GM23248 (cell line): ENCODE measurements at regions not wholly inside any gene's neighbourhood (a gene's known extent, or its start where the extent isn't known, plus 50 kb on each side); places are given as distances from the start of the nearest gene placed in this dataset.

Source experiments
- DNase-seq: peaks from one replicate; pipeline ENCODE4 v3.0.0-alpha.2; 2015
- H2AFZ ChIP-seq: fragments of 200-600 bp; sonication (generic); 2 replicates; pipeline ENCODE4 v1.6.1; 2016; ENCODE audit warnings: antibody characterized with exemption
- H3F3A ChIP-seq: fragments of 200-600 bp; sonication (generic); 2 replicates; pipeline ENCODE4 v1.6.1; 2016; ENCODE audit warnings: mild to moderate bottlenecking, antibody characterized with exemption, mixed run types; ENCODE audit not compliant: insufficient read depth
- H3K27ac ChIP-seq: fragments of 200-600 bp; sonication (generic); 2 replicates; pipeline ENCODE4 v1.5.1; 2016; ENCODE audit warnings: mild to moderate bottlenecking
- H3K27me3 ChIP-seq: fragments of 200-600 bp; sonication (generic); replicated peaks from 2 replicates; pipeline ENCODE4 v1.6.1; 2016; ENCODE audit warnings: mild to moderate bottlenecking; ENCODE audit not compliant: insufficient read depth
- H3K36me3 ChIP-seq: fragments of 200-600 bp; sonication (generic); 2 replicates; pipeline ENCODE4 v1.6.1; 2016; ENCODE audit warnings: low read depth, mild to moderate bottlenecking
- H3K4me1 ChIP-seq: fragments of 200-600 bp; sonication (generic); 2 replicates; pipeline ENCODE4 v1.6.1; 2016; ENCODE audit warnings: mild to moderate bottlenecking; ENCODE audit not compliant: insufficient read depth
- H3K4me2 ChIP-seq: fragments of 200-600 bp; sonication (generic); one replicate; pipeline ENCODE4 v1.6.1; 2016; ENCODE audit warnings: mild to moderate bottlenecking; ENCODE audit not compliant: unreplicated experiment
- H3K4me3 ChIP-seq: fragments of 200-600 bp; sonication (generic); 2 replicates; pipeline ENCODE4 v1.5.1; 2016; ENCODE audit warnings: mild to moderate bottlenecking
- H3K79me2 ChIP-seq: fragments of 200-600 bp; sonication (generic); 2 replicates; pipeline ENCODE4 v1.6.1; 2016; ENCODE audit warnings: mild to moderate bottlenecking; ENCODE audit not compliant: insufficient read depth
- H3K9ac ChIP-seq: fragments of 200-600 bp; sonication (generic); 2 replicates; pipeline ENCODE4 v1.6.1; 2016; ENCODE audit warnings: mild to moderate bottlenecking
- H3K9me2 ChIP-seq: fragments of 200-600 bp; sonication (generic); 2 replicates; pipeline ENCODE4 v1.6.1; 2016; ENCODE audit warnings: mixed run types, mild to moderate bottlenecking, moderate library complexity; ENCODE audit not compliant: insufficient read depth
- H3K9me3 ChIP-seq: fragments of 200-600 bp; sonication (generic); one replicate; pipeline ENCODE4 v1.6.1; 2017; ENCODE audit warnings: low read depth
- H4K20me1 ChIP-seq: fragments of 200-600 bp; sonication (generic); 2 replicates; pipeline ENCODE4 v1.6.0; 2016; ENCODE audit not compliant: insufficient read depth
- EZH2 ChIP-seq: fragments of 200-600 bp; sonication (generic); IDR thresholded peaks from 2 replicates; pipeline ENCODE4 v1.6.1; 2018; ENCODE audit warnings: antibody characterized with exemption, mild to moderate bottlenecking; ENCODE audit not compliant: insufficient read depth, poor library complexity, severe bottlenecking
- EZH2phosphoT487 ChIP-seq: fragments of 200-600 bp; sonication (generic); IDR thresholded peaks from 2 replicates; pipeline ENCODE4 v1.6.1; 2018; ENCODE audit warnings: antibody characterized with exemption, moderate library complexity, mild to moderate bottlenecking, low read depth; ENCODE audit not compliant: insufficient read depth
- WGBS, 2 experiments: methylation state at CpG; one replicate each; pipeline ENCODE4 v1.1.6; 2015 to 2017; ENCODE audit warnings: low lambda C conversion rate in 2 of 2, low coverage in 1 of 2; ENCODE audit errors: missing lambda C conversion rate in 2 of 2; 5-methylcytosine and 5-hydroxymethylcytosine counted together
- in situ Hi-C: fragments of 300-500 bp; cut with MboI; formaldehyde crosslinking; loops from 2 replicates; pipeline ENCODE4 v1.15.0; 2020

- DNase-seq: no peak
- TF ChIP-seq EZH2: no peak
- no peak for TF ChIP-seq EZH2phosphoT487
- Histone ChIP-seq H3K27ac (no peak overlapping the region), H3K36me3 (no peaks in the 10 kb centered on the region), H3K4me2 (no peak overlapping the region), H3K79me2 (no peaks in the 10 kb centered on the region), H3K9ac (no peak overlapping the region), H2AFZ (no peak overlapping the region), H3K4me3 (no peak overlapping the region), H3K9me3 (no peaks in the 10 kb centered on the region), H3K9me2 (no peaks in the 10 kb centered on the region), H3F3A (no peaks in the 10 kb centered on the region), H3K4me1 (no peaks in the 10 kb centered on the region), H4K20me1 (no peaks in the 10 kb centered on the region), H3K27me3 (no peaks in the 10 kb centered on the region)
- 42 to 49% methylated on average over 6 of the region's 6 CpGs for WGBS, 2 experiments
- in situ Hi-C loops: no loop called here
These were observed 59.1 kb upstream of the NAP1L1 start for GRCh38 chr12:76143343-76144244.

- H3K9ac ChIP-seq: no peak overlapping the region
- H3K4me1 ChIP-seq: no peaks in the 10 kb centered on the region
- H3K36me3 ChIP-seq: no peaks in the 10 kb centered on the region
- 73 to 79% methylated on average over 3 of the region's 3 CpGs for WGBS, 2 experiments
- H3K27me3 ChIP-seq: no peaks in the 10 kb centered on the region
- H3K27ac ChIP-seq: no peak overlapping the region
- no peak for DNase-seq
- TF ChIP-seq EZH2 (no peak), EZH2phosphoT487 (no peak)
- H3K4me2 ChIP-seq: no peak overlapping the region
- H2AFZ ChIP-seq: no peak overlapping the region
- no peaks in the 10 kb centered on the region for H3F3A ChIP-seq
- no peaks in the 10 kb centered on the region for H3K9me2 ChIP-seq
- no peaks in the 10 kb centered on the region for H3K9me3 ChIP-seq
- no peak overlapping the region for H3K4me3 ChIP-seq
- no peaks in the 10 kb centered on the region for H3K79me2 ChIP-seq
- in situ Hi-C loops: no loop called here
- no peaks in the 10 kb centered on the region for H4K20me1 ChIP-seq
These were observed 57.8 kb upstream of the NAP1L1 start for GRCh38 chr12:76142305-76142704.

GRCh38 chr12:76138656-76139055 lies 54.2 kb upstream of the NAP1L1 start:
- H3K79me2 ChIP-seq: no peaks in the 10 kb centered on the region
- no peaks in the 10 kb centered on the region for H3F3A ChIP-seq
- DNase-seq: no peak
- no peaks in the 10 kb centered on the region for H4K20me1 ChIP-seq
- no peaks in the 10 kb centered on the region for H3K36me3 ChIP-seq
- H3K27me3 ChIP-seq: no peaks in the 10 kb centered on the region
- H2AFZ ChIP-seq: no peak overlapping the region
- no peaks in the 10 kb centered on the region for H3K9me2 ChIP-seq
- in situ Hi-C loops: no loop called here
- TF ChIP-seq EZH2phosphoT487 (no peak), EZH2 (no peak)
- WGBS, 2 experiments: 92 to 98% methylated on average over 2 of the region's 2 CpGs
- H3K4me2 ChIP-seq: no peak overlapping the region
- H3K9ac ChIP-seq: no peak overlapping the region
- no peak overlapping the region for H3K27ac ChIP-seq
- H3K4me3 ChIP-seq: no peak overlapping the region
- no peaks in the 10 kb centered on the region for H3K9me3 ChIP-seq
- no peaks in the 10 kb centered on the region for H3K4me1 ChIP-seq

GRCh38 chr12:76137606-76138005 lies 53.1 kb upstream of the NAP1L1 start:
- H3K4me1 ChIP-seq: no peaks in the 10 kb centered on the region

More at GRCh38 chr12:76137606-76138005, 53.1 kb upstream of the NAP1L1 start:
- Histone ChIP-seq H3K79me2 (no peaks in the 10 kb centered on the region), H3K9ac (no peak overlapping the region), H3K9me2 (no peaks in the 10 kb centered on the region), H3F3A (no peaks in the 10 kb centered on the region), H2AFZ (peak overlapping the region; percentile 25; the same call in 1 of the 2 replicates), H4K20me1 (no peaks in the 10 kb centered on the region), H3K27me3 (no peaks in the 10 kb centered on the region), H3K27ac (no peak overlapping the region), H3K4me3 (no peak overlapping the region), H3K9me3 (no peaks in the 10 kb centered on the region), H3K36me3 (no peaks in the 10 kb centered on the region), H3K4me2 (no peak overlapping the region)
- DNase-seq: peak; percentile 6
- TF ChIP-seq EZH2 (no peak), EZH2phosphoT487 (no peak)
- in situ Hi-C loops: no loop called here
- WGBS, 2 experiments: 58 to 63% methylated on average over 6 of the region's 6 CpGs
